NT2/D1 (cell line): ENCODE measurements at regions not wholly inside any gene's neighbourhood (a gene's known extent, or its start where the extent isn't known, plus 50 kb on each side); places are given as distances from the start of the nearest gene placed in this dataset.

ENCODE experiments used
- SUZ12 ChIP-seq: IDR thresholded peaks from 2 replicates; pipeline ENCODE4 v1.6.1; 2011; ENCODE audit not compliant: insufficient read length, insufficient read depth; ENCODE audit errors: extremely low read depth
- YY1 ChIP-seq: IDR thresholded peaks from 2 replicates; pipeline ENCODE4 v1.6.1; 2011; ENCODE audit not compliant: insufficient read length, insufficient read depth
- ZNF274 ChIP-seq: IDR thresholded peaks from 2 replicates; pipeline ENCODE4 v1.6.1; 2011; ENCODE audit warnings: mild to moderate bottlenecking, low read depth, low read length

DNA sequence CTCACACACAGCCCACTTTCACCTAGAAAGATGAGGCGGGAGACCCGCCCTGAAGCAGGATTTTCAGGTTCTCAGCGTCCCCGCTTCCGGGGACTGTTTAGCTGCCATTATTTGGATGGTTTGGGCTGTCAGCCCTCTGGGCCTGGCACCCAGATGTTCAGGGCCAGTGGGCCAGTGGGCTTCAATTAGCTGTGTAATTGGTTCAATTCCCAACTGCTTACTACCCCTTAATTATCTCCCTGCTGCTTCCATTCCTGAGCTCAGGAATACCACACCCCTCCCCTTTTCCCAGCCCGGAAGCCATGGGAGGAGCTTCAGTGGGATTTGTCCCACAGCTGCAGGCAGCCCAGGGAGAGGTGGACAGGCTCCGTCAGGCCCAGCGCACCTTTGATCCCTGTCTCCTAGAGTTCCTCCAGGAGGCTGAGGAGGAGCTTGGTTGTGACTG lies 114.1 kb upstream of the MYCN start:
- no peak for TF ChIP-seq SUZ12
- no peak for TF ChIP-seq ZNF274
- no peak for TF ChIP-seq YY1
